HCT116 (cell line): ENCODE measurements at regions not wholly inside any gene's neighbourhood (a gene's known extent, or its start where the extent isn't known, plus 50 kb on each side); places are given as distances from the start of the nearest gene placed in this dataset.

ENCODE experiments used
- EGR1 ChIP-seq: IDR thresholded peaks from 2 replicates; pipeline ENCODE4 v1.6.1; 2012; ENCODE audit warnings: low read depth
- TF ChIP-seq, protein P1 (sequence below), 3 experiments: fragments of 200-600 bp in 1 of 3; sonication (generic) in 1 of 3; IDR thresholded peaks in 2 of 3; conservative IDR thresholded peaks in 1 of 3; 2 replicates each; pipeline ENCODE4 v1.5.1; 2012 to 2017; ENCODE audit warnings: low read depth in 2 of 3, low read length in 2 of 3, antibody characterized with exemption in 1 of 3, borderline replicate concordance in 1 of 3, control low read depth in 1 of 3, mild to moderate bottlenecking in 1 of 3, mixed read lengths in 1 of 3, mixed run types in 1 of 3, moderate library complexity in 1 of 3; ENCODE audit not compliant: insufficient read depth in 1 of 3

DNA sequence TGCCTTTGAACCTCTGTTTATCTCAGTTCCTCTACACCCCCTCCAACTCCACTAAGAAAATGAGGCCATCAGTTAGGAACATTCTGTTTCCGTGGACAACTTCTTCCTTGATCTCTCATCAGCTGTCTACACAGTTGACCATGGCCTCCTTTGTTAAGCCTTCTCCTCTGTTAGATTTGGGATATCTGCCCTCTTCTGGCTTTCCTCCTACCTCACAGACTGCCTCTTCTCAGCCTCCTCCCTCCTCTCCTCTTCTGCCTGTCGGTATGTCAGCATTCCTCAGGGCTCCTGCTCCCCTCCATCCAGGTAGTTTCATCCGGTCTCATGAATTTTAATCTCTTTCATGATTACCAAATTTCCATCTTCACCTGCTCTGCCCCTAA is 454.9 kb downstream of the FOXO1 start:
- TF ChIP-seq, protein P1, sequence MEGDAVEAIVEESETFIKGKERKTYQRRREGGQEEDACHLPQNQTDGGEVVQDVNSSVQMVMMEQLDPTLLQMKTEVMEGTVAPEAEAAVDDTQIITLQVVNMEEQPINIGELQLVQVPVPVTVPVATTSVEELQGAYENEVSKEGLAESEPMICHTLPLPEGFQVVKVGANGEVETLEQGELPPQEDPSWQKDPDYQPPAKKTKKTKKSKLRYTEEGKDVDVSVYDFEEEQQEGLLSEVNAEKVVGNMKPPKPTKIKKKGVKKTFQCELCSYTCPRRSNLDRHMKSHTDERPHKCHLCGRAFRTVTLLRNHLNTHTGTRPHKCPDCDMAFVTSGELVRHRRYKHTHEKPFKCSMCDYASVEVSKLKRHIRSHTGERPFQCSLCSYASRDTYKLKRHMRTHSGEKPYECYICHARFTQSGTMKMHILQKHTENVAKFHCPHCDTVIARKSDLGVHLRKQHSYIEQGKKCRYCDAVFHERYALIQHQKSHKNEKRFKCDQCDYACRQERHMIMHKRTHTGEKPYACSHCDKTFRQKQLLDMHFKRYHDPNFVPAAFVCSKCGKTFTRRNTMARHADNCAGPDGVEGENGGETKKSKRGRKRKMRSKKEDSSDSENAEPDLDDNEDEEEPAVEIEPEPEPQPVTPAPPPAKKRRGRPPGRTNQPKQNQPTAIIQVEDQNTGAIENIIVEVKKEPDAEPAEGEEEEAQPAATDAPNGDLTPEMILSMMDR (IDR thresholded peaks at IDR 0.05 in 2 of 3, conservative IDR thresholded peaks at IDR 0.05 in 1 of 3; ENCODE audit: borderline replicate concordance in 1 of 3, insufficient read depth in 1 of 3, low read depth in 2 of 3, low read length in 2 of 3) = no peak
- no peak for TF ChIP-seq EGR1
